ENCODE measurements at regions not wholly inside any gene's neighbourhood (a gene's known extent, or its start where the extent isn't known, plus 50 kb on each side); places are given as distances from the start of the nearest gene placed in this dataset.

- TF ChIP-seq RARB (CRISPR knock-in tag; IDR thresholded peaks at IDR 0.05) (no peak), TOX (CRISPR knock-in tag; IDR thresholded peaks at IDR 0.05; ENCODE audit: borderline replicate concordance) (no peak), ARNTL (CRISPR knock-in tag; IDR thresholded peaks at IDR 0.05; ENCODE audit: borderline replicate concordance, low read depth) (no peak)
These were observed 524.0 kb downstream of the IPMK start for GRCh38 chr10:57743711-57744110.
